GM21360 (cell line): ENCODE measurements at regions not wholly inside any gene's neighbourhood (a gene's known extent, or its start where the extent isn't known, plus 50 kb on each side); places are given as distances from the start of the nearest gene placed in this dataset.

ENCODE experiments used
- ATAC-seq: cut with Tn5 transposase; IDR thresholded peaks from one replicate; pipeline ENCODE4 v1.9.1; 2021; ENCODE audit warnings: mild to moderate bottlenecking, moderate library complexity; ENCODE audit not compliant: unreplicated experiment

- ATAC-seq = no peak
These were observed 812.9 kb downstream of the PDHA2 start for GRCh38 chr4:96652821-96653220.

GRCh38 chr4:96654045-96654444, 814.2 kb downstream of the PDHA2 start:
- ATAC-seq = no peak

- ATAC-seq = no peak
These were observed 830.5 kb downstream of the PDHA2 start for GRCh38 chr4:96670381-96670780.

- no peak for ATAC-seq
These were observed 835.5 kb downstream of the PDHA2 start for GRCh38 chr4:96675416-96675815.

GRCh38 chr4:96675896-96676295, 836.0 kb downstream of the PDHA2 start:
- no peak for ATAC-seq

- ATAC-seq = no peak
These were observed 837.0 kb downstream of the PDHA2 start for GRCh38 chr4:96676754-96677435.

- ATAC-seq = no peak
These were observed 837.6 kb downstream of the PDHA2 start for GRCh38 chr4:96677499-96677898.

GRCh38 chr4:96681218-96681617, 841.3 kb downstream of the PDHA2 start:
- ATAC-seq = no peak

- no peak for ATAC-seq
These were observed 845.8 kb downstream of the PDHA2 start for GRCh38 chr4:96685691-96686090.

GRCh38 chr4:96691521-96691920, 851.6 kb downstream of the PDHA2 start:
- no peak for ATAC-seq

- ATAC-seq = no peak
These were observed 858.9 kb downstream of the PDHA2 start for GRCh38 chr4:96698831-96699230.

- ATAC-seq = no peak
These were observed 863.4 kb downstream of the PDHA2 start for GRCh38 chr4:96703265-96703664.

GRCh38 chr4:96708766-96709165, 868.9 kb downstream of the PDHA2 start:
- no peak for ATAC-seq

GRCh38 chr4:96713271-96713850, 873.5 kb downstream of the PDHA2 start:
- ATAC-seq = no peak

GRCh38 chr4:96729641-96730040, 889.7 kb downstream of the PDHA2 start:
- ATAC-seq = no peak

- ATAC-seq = no peak
These were observed 890.5 kb downstream of the PDHA2 start for GRCh38 chr4:96730432-96730831.

- no peak for ATAC-seq
These were observed 896.5 kb downstream of the PDHA2 start for GRCh38 chr4:96736352-96736889.

GRCh38 chr4:96739101-96739500, 899.2 kb downstream of the PDHA2 start:
- no peak for ATAC-seq

GRCh38 chr4:96742332-96743014, 902.6 kb downstream of the PDHA2 start:
- no peak for ATAC-seq

GRCh38 chr4:96744676-96745075, 904.8 kb downstream of the PDHA2 start:
- ATAC-seq = no peak

- no peak for ATAC-seq
These were observed 913.3 kb downstream of the PDHA2 start for GRCh38 chr4:96753216-96753615.
